Spleen (tissue), 11 donors: ENCODE measurements at regions not wholly inside any gene's neighbourhood (a gene's known extent, or its start where the extent isn't known, plus 50 kb on each side); places are given as distances from the start of the nearest gene placed in this dataset.

Source experiments
- DNase-seq: peaks from one replicate; pipeline ENCODE4 v3.0.0-alpha.2; 2020
- H3K27ac ChIP-seq, 8 donors: fragments of 200-600 bp; sonication (generic) in 7 of 8; 1 replicate in 4 of 8; 2 replicates in 4 of 8; pipeline versions ENCODE4 v1.5.0 to v1.8.0; 2016 to 2021; ENCODE audit warnings: inconsistent platforms in 4 of 8, mild to moderate bottlenecking in 4 of 8, moderate library complexity in 1 of 8
- H3K27me3 ChIP-seq, 7 donors: fragments of 200-600 bp; sonication (generic) in 6 of 7; replicated peaks in 1 of 7; 1 replicate in 4 of 7; 2 replicates in 3 of 7; pipeline versions ENCODE4 v1.5.0 to v1.8.0; 2016 to 2021; ENCODE audit warnings: inconsistent platforms in 3 of 7, mild to moderate bottlenecking in 1 of 7
- H3K36me3 ChIP-seq, 6 donors: fragments of 200-600 bp; sonication (generic) in 5 of 6; 1 replicate in 4 of 6; 2 replicates in 2 of 6; pipeline versions ENCODE4 v1.5.0 to v1.8.0; 2016 to 2021; ENCODE audit warnings: inconsistent platforms in 2 of 6
- H3K4me1 ChIP-seq, 6 donors: fragments of 200-600 bp; sonication (generic) in 5 of 6; 1 replicate in 3 of 6; 2 replicates in 3 of 6; pipeline versions ENCODE4 v1.5.0 to v1.8.0; 2016 to 2021; ENCODE audit warnings: inconsistent platforms in 3 of 6
- H3K4me3 ChIP-seq, 8 donors: fragments of 200-600 bp; sonication (generic) in 7 of 8; 1 replicate in 4 of 8; 2 replicates in 4 of 8; pipeline versions ENCODE4 v1.5.0 to v1.8.0; 2016 to 2021; ENCODE audit warnings: inconsistent platforms in 4 of 8, mild to moderate bottlenecking in 4 of 8, moderate library complexity in 2 of 8
- H3K9me3 ChIP-seq, 8 donors: fragments of 200-600 bp; sonication (generic) in 7 of 8; 1 replicate in 4 of 8; 2 replicates in 4 of 8; pipeline versions ENCODE4 v1.5.0 to v1.8.0; 2016 to 2021; ENCODE audit warnings: inconsistent platforms in 4 of 8
- CTCF ChIP-seq, 11 experiments: fragments of 200-600 bp in 7 of 11; fragments of 450-650 bp in 4 of 11; sonication (generic) in 4 of 11; IDR thresholded peaks in 8 of 11; conservative IDR thresholded peaks in 3 of 11; 1 replicate in 7 of 11; 2 replicates in 4 of 11; pipeline versions ENCODE4 v1.4.0 to v1.8.0; 2016 to 2021; ENCODE audit warnings: antibody characterized with exemption in 11 of 11, inconsistent platforms in 4 of 11, mild to moderate bottlenecking in 1 of 11
- POLR2A ChIP-seq, 3 donors: fragments of 450-650 bp; IDR thresholded peaks; one replicate each; pipeline ENCODE4 v1.5.1; 2017; ENCODE audit warnings: antibody characterized with exemption in 3 of 3, mild to moderate bottlenecking in 1 of 3
- POLR2AphosphoS5 ChIP-seq, 3 donors: sonication (generic); formaldehyde crosslinking; IDR thresholded peaks; one replicate each; pipeline ENCODE4 v1.5.1; 2017; ENCODE audit warnings: antibody characterized with exemption in 3 of 3
- WGBS, 5 donors: extraction: QIAGEN DNeasy Blood & Tissue Kit in 3 of 5; methylation state at CpG; one replicate each; pipeline versions ENCODE4 v1.1.5 to v1.1.7; 2013 to 2018; 5-methylcytosine and 5-hydroxymethylcytosine counted together
- intact Hi-C: fragments of 100-400 bp; cut with DNase I; formaldehyde crosslinking; loops from one replicate; pipeline ENCODE4 v1.15.0; 2023; ENCODE audit warnings: low total_unique reads
- donor health status: healthy with polysubstance abuse.
- donor health status: DM: no; HTN: no; CAD: no; lungs with moderate emphysema.
- donor health status: DM: no; HTN: no; CAD: no.
- donor health status: Bipolar disorder and iron deficiency.
- donor health status: healthy.
- donor health status: DM: no; HTN: no; CAD: no.
- donor health status: DM: yes; HTN: yes; CAD: no.

GRCh38 chr21:24403221-24403620, 1204.1 kb downstream of the MRPL39 start:
- Histone ChIP-seq H3K36me3 (no peaks in the 10 kb centered on the region), H3K4me3 (no peak overlapping the region), H3K4me1 (no peaks in the 10 kb centered on the region), H3K27ac (no peak overlapping the region), H3K27me3 (no peaks in the 10 kb centered on the region), H3K9me3 (no peaks in the 10 kb centered on the region)
- TF ChIP-seq POLR2AphosphoS5 (IDR thresholded peaks at IDR 0.05) (no peak), CTCF (IDR thresholded peaks at IDR 0.05 in 8 of 11, conservative IDR thresholded peaks at IDR 0.05 in 3 of 11) (no peak), POLR2A (IDR thresholded peaks at IDR 0.05) (no peak)
- 77 to 84% (median 83%) methylated on average over 3 of the region's 3 CpGs for WGBS, 5 donors
- no peak for DNase-seq
- intact Hi-C loops = no loop called here

GRCh38 chr21:24395320-24395923, 1211.9 kb downstream of the MRPL39 start:
- no peaks in the 10 kb centered on the region for H3K27me3 ChIP-seq
- no peak overlapping the region for H3K4me3 ChIP-seq
- H3K4me1 ChIP-seq = no peaks in the 10 kb centered on the region
- H3K27ac ChIP-seq = no peak overlapping the region
- H3K36me3 ChIP-seq = no peaks in the 10 kb centered on the region
- no peaks in the 10 kb centered on the region for H3K9me3 ChIP-seq
- no peak for TF ChIP-seq CTCF (IDR thresholded peaks at IDR 0.05 in 8 of 11, conservative IDR thresholded peaks at IDR 0.05 in 3 of 11)
- no peak for TF ChIP-seq POLR2A (IDR thresholded peaks at IDR 0.05)
- TF ChIP-seq POLR2AphosphoS5 (IDR thresholded peaks at IDR 0.05) = no peak
- intact Hi-C loops = no loop called here
- DNase-seq = no peak
- 55 to 62% (median 57%) methylated on average over 2 of the region's 2 CpGs for WGBS, 5 donors

GRCh38 chr21:24375201-24375600, 1232.1 kb downstream of the MRPL39 start:
- no peak overlapping the region for H3K4me3 ChIP-seq
- H3K27ac ChIP-seq = no peak overlapping the region
- 55 to 73% (median 60%) methylated on average over 2 to 3 of the region's 3 CpGs for WGBS, 5 donors
- no peak for TF ChIP-seq POLR2A (IDR thresholded peaks at IDR 0.05)
- peak in 1 of 11 experiments; percentile 7 for TF ChIP-seq CTCF (IDR thresholded peaks at IDR 0.05 in 8 of 11, conservative IDR thresholded peaks at IDR 0.05 in 3 of 11)
- intact Hi-C loops = no loop called here
- H3K4me1 ChIP-seq = no peaks in the 10 kb centered on the region
- H3K36me3 ChIP-seq = no peaks in the 10 kb centered on the region
- no peak for DNase-seq
- no peaks in the 10 kb centered on the region for H3K27me3 ChIP-seq
- H3K9me3 ChIP-seq = peaks cover 0 to 15% (median 11%) of the 10 kb centered on the region in 8 donors

- TF ChIP-seq POLR2A (IDR thresholded peaks at IDR 0.05) (no peak), POLR2AphosphoS5 (IDR thresholded peaks at IDR 0.05) (no peak), CTCF (IDR thresholded peaks at IDR 0.05 in 8 of 11, conservative IDR thresholded peaks at IDR 0.05 in 3 of 11) (no peak)
- Histone ChIP-seq H3K36me3 (no peaks in the 10 kb centered on the region), H3K4me3 (no peak overlapping the region), H3K27me3 (no peaks in the 10 kb centered on the region), H3K27ac (no peak overlapping the region), H3K9me3 (peaks cover 0 to 15% (median 11%) of the 10 kb centered on the region in 8 donors), H3K4me1 (no peaks in the 10 kb centered on the region)
- no peak for DNase-seq
- 89 to 96% (median 93%) methylated on average over 4 of the region's 4 CpGs for WGBS, 5 donors
- intact Hi-C loops = no loop called here
These were observed 1234.8 kb downstream of the MRPL39 start for GRCh38 chr21:24372506-24372905.
